Skeletal muscle satellite cell (primary cell): ENCODE measurements at regions not wholly inside any gene's neighbourhood (a gene's known extent, or its start where the extent isn't known, plus 50 kb on each side); places are given as distances from the start of the nearest gene placed in this dataset.
A peak's percentile ranks its signal among the peaks of the same experiment; 100 is the strongest.
"Not testable (repeated sequence)": the region's sequence is repeated elsewhere in the genome, so short reads cannot be mapped to it uniquely, and the experiment has no call there.

Source experiments
- H3K27me3 ChIP-seq: 2 replicates; pipeline ENCODE4 v1.7.0; 2013; ENCODE audit warnings: low read length; ENCODE audit not compliant: control insufficient read depth, insufficient read depth
- H3K36me3 ChIP-seq: 2 replicates; pipeline ENCODE4 v1.7.0; 2013; ENCODE audit warnings: mild to moderate bottlenecking, control low read depth, low read length; ENCODE audit not compliant: insufficient read depth
- H3K4me1 ChIP-seq: 2 replicates; pipeline ENCODE4 v1.7.0; 2013; ENCODE audit warnings: low read length; ENCODE audit not compliant: control insufficient read depth, insufficient read depth
- H3K4me2 ChIP-seq: 2 replicates; pipeline ENCODE4 v1.7.0; 2013; ENCODE audit warnings: mild to moderate bottlenecking, low read length
- H3K4me3 ChIP-seq: 2 replicates; pipeline ENCODE4 v1.7.0; 2013; ENCODE audit warnings: low read length
- H3K9ac ChIP-seq: 2 replicates; pipeline ENCODE4 v1.7.0; 2013; ENCODE audit warnings: mild to moderate bottlenecking, low read depth, low read length, moderate library complexity
- H3K9me3 ChIP-seq: replicated peaks from 2 replicates; pipeline ENCODE4 v1.7.0; 2013; ENCODE audit warnings: mild to moderate bottlenecking, control low read depth, low read length

- no peaks in the 10 kb centered on the region for H3K27me3 ChIP-seq
- H3K4me1 ChIP-seq = peaks cover 3% of the 10 kb centered on the region
- no peaks in the 10 kb centered on the region for H3K36me3 ChIP-seq
- H3K9ac ChIP-seq = no peak overlapping the region
- no peak overlapping the region for H3K4me3 ChIP-seq
- H3K9me3 ChIP-seq = no peaks in the 10 kb centered on the region
- no peak overlapping the region for H3K4me2 ChIP-seq
Measured at GRCh38 chr3:191020730-191021396, 158.4 kb upstream of the GMNC start.

GRCh38 chr3:191019855-191020254 is 157.4 kb upstream of the GMNC start:
- H3K9me3 ChIP-seq = no peaks in the 10 kb centered on the region
- H3K4me3 ChIP-seq = no peak overlapping the region
- no peak overlapping the region for H3K4me2 ChIP-seq
- H3K27me3 ChIP-seq = no peaks in the 10 kb centered on the region
- H3K4me1 ChIP-seq = peaks cover 3% of the 10 kb centered on the region
- no peaks in the 10 kb centered on the region for H3K36me3 ChIP-seq
- H3K9ac ChIP-seq = no peak overlapping the region

GRCh38 chr3:191015960-191016359 is 153.5 kb upstream of the GMNC start:
- H3K27me3 ChIP-seq, H3K4me1 ChIP-seq, H3K9me3 ChIP-seq: not testable (repeated sequence)

DNA sequence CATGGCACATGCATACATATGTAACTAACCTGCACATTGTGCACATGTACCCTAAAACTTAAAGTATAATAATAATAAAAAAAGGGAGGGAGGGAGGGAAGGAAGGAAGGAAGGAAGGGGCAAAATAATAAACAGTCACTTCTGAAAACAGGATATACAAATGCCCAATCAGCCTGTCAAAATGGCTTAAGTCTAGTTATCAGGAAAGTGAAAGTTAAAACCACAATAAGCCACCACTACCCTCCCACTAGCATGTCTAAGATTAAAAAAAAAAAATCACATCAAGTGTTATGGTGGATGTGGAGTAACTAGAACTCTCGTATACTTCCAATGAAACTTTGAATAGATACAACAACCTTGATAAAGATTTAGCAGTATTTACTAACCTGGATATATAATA is 145.6 kb upstream of the GMNC start:
- no peak overlapping the region for H3K9ac ChIP-seq
- H3K4me2 ChIP-seq = no peak overlapping the region
- no peaks in the 10 kb centered on the region for H3K36me3 ChIP-seq
- no peaks in the 10 kb centered on the region for H3K9me3 ChIP-seq
- H3K4me1 ChIP-seq = no peaks in the 10 kb centered on the region
- no peaks in the 10 kb centered on the region for H3K27me3 ChIP-seq
- no peak overlapping the region for H3K4me3 ChIP-seq

More at GRCh38 chr3:191015960-191016359, 153.5 kb upstream of the GMNC start:
- not testable (repeated sequence) for H3K4me3 ChIP-seq, H3K4me2 ChIP-seq, H3K9ac ChIP-seq, H3K36me3 ChIP-seq

GRCh38 chr3:191005790-191006189 is 143.3 kb upstream of the GMNC start:
- no peaks in the 10 kb centered on the region for H3K36me3 ChIP-seq
- no peaks in the 10 kb centered on the region for H3K4me1 ChIP-seq
- no peaks in the 10 kb centered on the region for H3K27me3 ChIP-seq
- H3K9me3 ChIP-seq = no peaks in the 10 kb centered on the region
- H3K9ac ChIP-seq = no peak overlapping the region
- no peak overlapping the region for H3K4me2 ChIP-seq
- H3K4me3 ChIP-seq = no peak overlapping the region

- Histone ChIP-seq H3K9ac (no peak overlapping the region), H3K27me3 (no peaks in the 10 kb centered on the region), H3K9me3 (no peaks in the 10 kb centered on the region), H3K4me1 (peaks cover 5% of the 10 kb centered on the region), H3K4me3 (no peak overlapping the region), H3K4me2 (no peak overlapping the region), H3K36me3 (no peaks in the 10 kb centered on the region)
Measured at GRCh38 chr3:191003742-191004141, 141.2 kb upstream of the GMNC start.

- Histone ChIP-seq H3K27me3 (no peaks in the 10 kb centered on the region), H3K36me3 (no peaks in the 10 kb centered on the region), H3K4me3 (peak overlapping the region; percentile 28), H3K9ac (peak overlapping the region; percentile 39), H3K4me2 (peak overlapping the region; percentile 31), H3K9me3 (no peaks in the 10 kb centered on the region), H3K4me1 (peaks cover 9% of the 10 kb centered on the region)
Measured at GRCh38 chr3:190996181-190996775, 133.8 kb upstream of the GMNC start.

- H3K27me3 ChIP-seq = no peaks in the 10 kb centered on the region
- H3K4me3 ChIP-seq = no peak overlapping the region
- no peak overlapping the region for H3K9ac ChIP-seq
- peaks cover 6% of the 10 kb centered on the region for H3K4me1 ChIP-seq
- no peaks in the 10 kb centered on the region for H3K36me3 ChIP-seq
- H3K4me2 ChIP-seq = no peak overlapping the region
- no peaks in the 10 kb centered on the region for H3K9me3 ChIP-seq
Measured at GRCh38 chr3:190995156-190995555, 132.7 kb upstream of the GMNC start.

DNA sequence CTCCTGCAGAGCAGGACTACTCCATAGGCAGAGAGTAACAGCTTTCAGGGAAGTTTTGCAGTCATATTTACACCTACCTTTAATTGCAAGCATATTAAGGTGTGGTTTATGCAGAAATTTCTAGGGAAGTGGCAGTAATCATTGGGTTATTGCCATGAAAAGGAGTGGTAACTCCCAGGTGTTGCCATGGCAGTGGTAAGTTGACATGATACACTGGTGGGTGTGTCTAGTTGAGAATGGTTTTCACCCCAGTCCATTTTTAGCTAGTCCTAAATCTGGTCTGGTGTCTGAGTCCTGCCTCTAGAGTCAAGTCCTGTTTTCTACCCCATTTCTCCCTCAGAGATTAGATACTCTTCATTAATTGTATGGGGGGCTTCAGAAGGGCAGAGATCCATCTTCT is 128.4 kb upstream of the GMNC start:
- Histone ChIP-seq H3K4me1 (no peaks in the 10 kb centered on the region), H3K9ac (no peak overlapping the region), H3K4me3 (no peak overlapping the region)

GRCh38 chr3:190989218-190989617 is 126.7 kb upstream of the GMNC start:
- Histone ChIP-seq H3K4me3 (no peak overlapping the region), H3K4me1 (no peaks in the 10 kb centered on the region), H3K9me3 (no peaks in the 10 kb centered on the region), H3K27me3 (no peaks in the 10 kb centered on the region), H3K36me3 (no peaks in the 10 kb centered on the region), H3K4me2 (no peak overlapping the region), H3K9ac (no peak overlapping the region)

More for the DNA sequence above, 128.4 kb upstream of the GMNC start:
- Histone ChIP-seq H3K36me3 (no peaks in the 10 kb centered on the region), H3K9me3 (no peaks in the 10 kb centered on the region), H3K4me2 (no peak overlapping the region), H3K27me3 (no peaks in the 10 kb centered on the region)

DNA sequence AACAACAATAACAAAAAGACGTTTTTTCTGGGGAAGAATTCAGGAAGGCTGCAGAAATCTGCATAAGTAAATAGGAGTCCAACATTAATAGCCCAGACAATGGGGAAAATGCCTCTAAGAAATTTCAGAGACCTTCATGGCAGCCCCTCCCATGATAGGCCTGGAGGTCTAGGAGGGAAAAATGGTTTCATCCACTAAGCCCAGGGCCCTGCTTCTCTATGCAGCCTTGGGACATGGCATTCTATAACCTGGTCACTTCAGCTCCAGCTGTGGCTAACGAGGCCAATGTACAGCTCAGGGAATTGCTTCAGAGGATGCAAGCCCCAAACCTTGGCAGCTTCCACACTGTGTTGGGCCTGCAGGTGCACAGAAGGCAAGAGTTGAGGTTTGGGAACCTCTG is 125.6 kb upstream of the GMNC start:
- no peaks in the 10 kb centered on the region for H3K36me3 ChIP-seq
- H3K4me1 ChIP-seq = no peaks in the 10 kb centered on the region
- no peaks in the 10 kb centered on the region for H3K9me3 ChIP-seq
- H3K9ac ChIP-seq = no peak overlapping the region
- no peaks in the 10 kb centered on the region for H3K27me3 ChIP-seq
- no peak overlapping the region for H3K4me2 ChIP-seq
- H3K4me3 ChIP-seq = no peak overlapping the region
